Naive B cell (primary cell): ENCODE measurements at regions not wholly inside any gene's neighbourhood (a gene's known extent, or its start where the extent isn't known, plus 50 kb on each side); places are given as distances from the start of the nearest gene placed in this dataset.

ENCODE experiments used
- ATAC-seq, 2 donors: fragments of 150-1000 bp; cut with Tn5 transposase; 2 replicates each; pipeline ENCODE4 v1.10.0; 2021; ENCODE audit warnings: low read depth in 2 of 2, mild to moderate bottlenecking in 2 of 2, moderate library complexity in 2 of 2
- DNase-seq: peaks from one replicate; pipeline ENCODE4 v3.0.0; 2022
- H3K27ac Mint-ChIP-seq, 6 donors: one replicate each; pipeline ENCODE4 v1.8.0; 2020 to 2022; ENCODE audit warnings: mild to moderate bottlenecking in 6 of 6, mixed read lengths in 6 of 6, moderate library complexity in 5 of 6, inconsistent platforms in 2 of 6
- H3K27me3 Mint-ChIP-seq, 3 donors: one replicate each; pipeline ENCODE4 v1.8.0; 2021 to 2022; ENCODE audit warnings: mixed read lengths in 3 of 3, mild to moderate bottlenecking in 1 of 3
- H3K36me3 Mint-ChIP-seq, 2 donors: one replicate each; pipeline ENCODE4 v1.8.0; 2020 to 2022; ENCODE audit warnings: mixed read lengths in 2 of 2, inconsistent platforms in 1 of 2, mild to moderate bottlenecking in 1 of 2
- H3K4me1 Mint-ChIP-seq, 3 donors: one replicate each; pipeline ENCODE4 v1.8.0; 2020 to 2022; ENCODE audit warnings: mixed read lengths in 3 of 3, inconsistent platforms in 1 of 3, mild to moderate bottlenecking in 1 of 3, moderate library complexity in 1 of 3
- H3K4me3 Mint-ChIP-seq, 8 donors: one replicate each; pipeline ENCODE4 v1.8.0; 2020 to 2022; ENCODE audit warnings: mild to moderate bottlenecking in 8 of 8, mixed read lengths in 8 of 8, moderate library complexity in 8 of 8, inconsistent platforms in 2 of 8
- H3K9me3 Mint-ChIP-seq, 7 donors: one replicate each; pipeline ENCODE4 v1.8.0; 2020 to 2022; ENCODE audit warnings: mixed read lengths in 7 of 7, mild to moderate bottlenecking in 5 of 7, inconsistent platforms in 2 of 7, moderate library complexity in 1 of 7

GRCh38 chr14:48527832-48528231 lies 852.4 kb upstream of the MDGA2 start:
- Mint-ChIP-seq H3K4me1 (no peaks in the 10 kb centered on the region), H3K27ac (no peak overlapping the region), H3K27me3 (no peaks in the 10 kb centered on the region), H3K9me3 (peaks cover 0 to 8% (median 0%) of the 10 kb centered on the region in 7 donors), H3K4me3 (no peak overlapping the region), H3K36me3 (no peaks in the 10 kb centered on the region)
- DNase-seq (no peak), ATAC-seq (no peak)

DNA sequence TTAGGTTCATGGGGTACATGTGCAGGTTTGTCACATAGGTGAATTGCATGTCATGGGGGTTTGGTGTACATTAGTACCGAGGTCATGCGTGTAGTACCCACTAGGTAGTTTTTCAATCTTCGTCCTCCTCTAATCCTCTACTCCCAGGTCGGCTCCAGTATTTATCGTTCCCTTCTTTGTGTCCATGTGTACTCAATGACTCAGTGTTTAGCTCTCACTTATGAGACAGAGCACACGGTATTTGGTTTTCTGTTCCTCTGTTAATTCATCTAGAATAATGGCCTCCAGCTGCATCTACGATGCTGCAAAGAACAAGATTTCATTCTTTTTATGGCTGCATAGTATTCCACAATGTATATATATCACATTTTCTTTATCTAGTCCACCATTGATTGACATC lies 850.9 kb upstream of the MDGA2 start:
- Mint-ChIP-seq H3K9me3 (peaks cover 0 to 4% (median 0%) of the 10 kb centered on the region in 7 donors), H3K27ac (no peak overlapping the region), H3K4me1 (no peaks in the 10 kb centered on the region), H3K27me3 (no peaks in the 10 kb centered on the region), H3K4me3 (no peak overlapping the region), H3K36me3 (no peaks in the 10 kb centered on the region)
- DNase-seq (no peak), ATAC-seq (no peak)

GRCh38 chr14:48504921-48505320 lies 829.5 kb upstream of the MDGA2 start:
- H3K36me3 Mint-ChIP-seq: no peaks in the 10 kb centered on the region
- ATAC-seq (no peak), DNase-seq (no peak)
- no peaks in the 10 kb centered on the region for H3K9me3 Mint-ChIP-seq
- no peaks in the 10 kb centered on the region for H3K27me3 Mint-ChIP-seq
- H3K27ac Mint-ChIP-seq: no peak overlapping the region
- H3K4me3 Mint-ChIP-seq: no peak overlapping the region
- H3K4me1 Mint-ChIP-seq: no peaks in the 10 kb centered on the region

DNA sequence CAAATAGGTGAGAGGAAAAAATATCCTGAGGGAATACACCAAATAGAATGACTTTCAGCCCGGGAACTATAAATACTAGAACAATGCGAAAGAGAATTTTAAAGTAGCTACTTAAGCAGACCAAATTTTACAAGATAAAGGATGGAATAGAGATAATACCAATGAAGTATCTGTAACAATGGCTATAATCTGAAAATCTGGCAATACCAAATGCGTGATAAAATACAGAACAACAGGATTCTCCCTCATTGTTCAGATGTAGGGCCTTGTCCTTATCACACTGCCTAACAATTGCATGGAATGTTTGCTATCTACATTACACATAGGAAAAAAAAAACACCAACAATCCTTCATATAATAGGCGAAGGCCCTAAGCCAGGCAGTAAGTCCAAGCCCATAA lies 815.4 kb upstream of the MDGA2 start:
- ATAC-seq: no peak
- no peak for DNase-seq
- Mint-ChIP-seq H3K27me3 (no peaks in the 10 kb centered on the region), H3K4me3 (no peak overlapping the region), H3K36me3 (no peaks in the 10 kb centered on the region), H3K4me1 (no peaks in the 10 kb centered on the region), H3K27ac (no peak overlapping the region), H3K9me3 (no peaks in the 10 kb centered on the region)

DNA sequence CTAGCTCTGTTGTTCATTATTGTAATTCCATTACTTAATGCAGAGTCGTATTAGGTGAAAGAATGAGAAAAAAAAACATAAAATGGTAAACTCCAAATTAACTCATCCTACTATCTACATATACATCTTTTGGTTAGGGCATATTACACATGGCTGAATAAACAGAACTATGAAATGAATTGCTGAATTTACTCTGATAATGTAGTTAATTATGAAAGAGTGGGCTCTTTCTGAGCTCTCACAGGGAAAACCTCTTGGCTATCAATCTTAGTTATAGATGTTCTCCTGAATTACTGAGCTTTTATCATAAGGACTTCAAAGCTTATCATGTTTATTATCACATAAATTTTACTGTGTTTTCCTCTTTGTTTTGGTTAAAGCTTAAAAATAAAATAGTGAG lies 798.5 kb upstream of the MDGA2 start:
- DNase-seq: no peak
- Mint-ChIP-seq H3K9me3 (peaks cover 2 to 15% (median 6%) of the 10 kb centered on the region in 7 donors), H3K27me3 (no peaks in the 10 kb centered on the region), H3K4me1 (no peaks in the 10 kb centered on the region), H3K36me3 (no peaks in the 10 kb centered on the region), H3K4me3 (no peak overlapping the region), H3K27ac (no peak overlapping the region)
- no peak for ATAC-seq

- H3K36me3 Mint-ChIP-seq: no peaks in the 10 kb centered on the region
- no peak overlapping the region for H3K27ac Mint-ChIP-seq
- no peaks in the 10 kb centered on the region for H3K27me3 Mint-ChIP-seq
- no peaks in the 10 kb centered on the region for H3K4me1 Mint-ChIP-seq
- ATAC-seq (no peak), DNase-seq (no peak)
- no peak overlapping the region for H3K4me3 Mint-ChIP-seq
- no peaks in the 10 kb centered on the region for H3K9me3 Mint-ChIP-seq
These were observed 780.6 kb upstream of the MDGA2 start for GRCh38 chr14:48456051-48456450.

GRCh38 chr14:48454887-48455286 lies 779.5 kb upstream of the MDGA2 start:
- DNase-seq: no peak
- Mint-ChIP-seq H3K4me1 (no peaks in the 10 kb centered on the region), H3K9me3 (no peaks in the 10 kb centered on the region), H3K36me3 (no peaks in the 10 kb centered on the region), H3K4me3 (no peak overlapping the region), H3K27me3 (no peaks in the 10 kb centered on the region), H3K27ac (no peak overlapping the region)
- no peak for ATAC-seq

DNA sequence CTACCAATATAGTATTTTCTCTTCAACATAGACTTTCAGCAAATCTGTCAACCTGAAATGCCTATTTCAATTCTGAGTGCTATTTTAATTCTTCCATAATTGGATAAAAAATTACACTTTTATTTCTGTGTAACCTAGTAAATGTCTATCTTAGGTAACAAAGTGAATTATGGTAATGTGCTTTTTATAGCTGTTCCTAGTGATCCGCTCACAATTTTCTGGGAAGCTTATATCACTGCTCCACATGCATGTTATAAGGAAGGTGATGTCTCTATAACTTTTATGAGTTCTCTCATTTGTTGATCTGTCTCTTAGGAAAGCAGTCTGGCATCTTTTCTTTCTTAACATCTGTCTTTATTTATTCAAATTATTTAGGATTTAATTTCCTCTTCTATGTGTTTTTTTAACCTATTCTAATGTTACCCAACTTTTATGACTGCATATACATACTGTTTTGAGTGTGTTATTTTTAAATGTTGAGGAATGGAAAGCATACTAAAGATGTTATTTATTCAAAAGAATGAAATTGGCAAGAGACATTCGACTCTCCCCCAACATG lies 777.1 kb upstream of the MDGA2 start:
- DNase-seq: no peak
- no peak overlapping the region for H3K4me3 Mint-ChIP-seq
- ATAC-seq: no peak

DNA sequence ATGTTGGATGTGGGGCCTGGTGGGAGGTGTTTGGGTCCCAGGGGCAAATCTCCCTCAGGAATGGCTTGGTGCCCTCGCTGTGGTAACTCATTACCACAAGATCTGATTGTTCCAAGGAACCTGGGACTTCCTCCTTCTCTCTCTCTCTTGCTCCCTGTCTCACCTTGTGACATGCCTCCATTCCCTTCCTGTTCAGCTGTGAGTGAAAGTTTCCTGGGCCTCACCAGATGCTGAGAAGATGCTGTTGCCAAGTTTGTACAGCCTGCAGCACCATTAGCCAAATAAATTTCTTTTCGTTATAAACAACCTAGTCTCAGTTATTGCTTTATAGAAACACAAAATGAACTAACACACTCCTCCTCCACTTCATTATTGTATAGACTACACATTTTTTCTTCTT lies 759.8 kb upstream of the MDGA2 start:
- Mint-ChIP-seq H3K27ac (no peak overlapping the region), H3K36me3 (no peaks in the 10 kb centered on the region), H3K4me3 (no peak overlapping the region), H3K4me1 (no peaks in the 10 kb centered on the region), H3K27me3 (no peaks in the 10 kb centered on the region), H3K9me3 (peaks cover 0 to 6% (median 4%) of the 10 kb centered on the region in 7 donors)
- no peak for ATAC-seq
- DNase-seq: no peak

More for the DNA sequence above, 777.1 kb upstream of the MDGA2 start:
- H3K4me1 Mint-ChIP-seq: no peaks in the 10 kb centered on the region
- H3K36me3 Mint-ChIP-seq: no peaks in the 10 kb centered on the region
- peaks cover 0 to 3% (median 0%) of the 10 kb centered on the region in 7 donors for H3K9me3 Mint-ChIP-seq
- H3K27ac Mint-ChIP-seq: no peak overlapping the region
- H3K27me3 Mint-ChIP-seq: no peaks in the 10 kb centered on the region

- H3K4me1 Mint-ChIP-seq: no peaks in the 10 kb centered on the region
- H3K27ac Mint-ChIP-seq: no peak overlapping the region
- H3K27me3 Mint-ChIP-seq: no peaks in the 10 kb centered on the region
- no peaks in the 10 kb centered on the region for H3K36me3 Mint-ChIP-seq
- no peak for DNase-seq
- no peak for ATAC-seq
- H3K9me3 Mint-ChIP-seq: peaks cover 0 to 2% (median 0%) of the 10 kb centered on the region in 7 donors
- no peak overlapping the region for H3K4me3 Mint-ChIP-seq
These were observed 755.4 kb upstream of the MDGA2 start for GRCh38 chr14:48430805-48431204.

GRCh38 chr14:48429512-48429911 lies 754.1 kb upstream of the MDGA2 start:
- Mint-ChIP-seq H3K36me3 (no peaks in the 10 kb centered on the region), H3K27me3 (no peaks in the 10 kb centered on the region), H3K27ac (no peak overlapping the region), H3K4me1 (no peaks in the 10 kb centered on the region), H3K9me3 (peaks cover 0 to 2% (median 0%) of the 10 kb centered on the region in 7 donors), H3K4me3 (no peak overlapping the region)
- DNase-seq: no peak
- no peak for ATAC-seq

DNA sequence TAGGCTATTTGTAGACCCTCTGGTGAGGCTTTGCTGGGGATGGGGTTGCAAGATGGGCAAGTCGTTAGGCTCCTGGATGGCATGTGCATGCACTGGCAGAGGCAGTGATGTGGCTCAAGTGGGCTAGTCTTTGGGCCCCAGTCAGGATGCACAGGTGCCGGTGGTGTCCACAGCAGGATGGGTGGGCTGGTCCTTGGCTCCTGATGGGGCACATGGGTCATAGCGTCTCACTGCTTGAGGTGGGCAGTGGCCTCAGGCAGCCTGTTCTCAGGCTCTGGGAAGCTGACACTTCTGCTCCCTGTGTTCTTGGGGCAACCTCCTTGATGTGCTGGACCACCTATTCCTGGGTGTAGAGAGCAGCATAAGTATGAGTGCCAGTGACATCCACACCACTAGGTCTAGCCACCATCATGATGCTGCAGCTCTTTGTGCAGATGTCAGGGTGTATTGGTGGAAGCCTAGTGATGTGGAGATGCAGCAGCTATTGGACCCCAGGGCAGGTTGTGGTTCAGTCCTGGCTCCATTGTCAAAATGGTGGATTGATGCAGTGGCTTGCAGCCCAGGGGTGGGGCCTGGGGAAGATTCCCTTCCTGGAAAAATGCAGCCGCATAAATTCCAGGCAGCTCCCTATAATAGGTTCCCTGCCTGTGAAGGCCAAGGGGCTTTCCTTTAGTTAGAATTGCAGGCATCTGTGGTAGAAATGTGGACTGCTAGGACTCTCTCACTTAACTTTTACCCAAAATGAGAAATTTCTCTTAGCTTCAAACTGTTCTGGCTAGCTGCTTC lies 742.5 kb upstream of the MDGA2 start:
- H3K4me3 Mint-ChIP-seq: no peak overlapping the region
- H3K27me3 Mint-ChIP-seq: no peaks in the 10 kb centered on the region
- H3K9me3 Mint-ChIP-seq: peaks cover 4 to 16% (median 13%) of the 10 kb centered on the region in 7 donors
- no peak for DNase-seq
- peaks cover 4 to 9% of the 10 kb centered on the region in 2 donors for H3K36me3 Mint-ChIP-seq
- no peak for ATAC-seq
- H3K27ac Mint-ChIP-seq: no peak overlapping the region
- no peaks in the 10 kb centered on the region for H3K4me1 Mint-ChIP-seq

DNA sequence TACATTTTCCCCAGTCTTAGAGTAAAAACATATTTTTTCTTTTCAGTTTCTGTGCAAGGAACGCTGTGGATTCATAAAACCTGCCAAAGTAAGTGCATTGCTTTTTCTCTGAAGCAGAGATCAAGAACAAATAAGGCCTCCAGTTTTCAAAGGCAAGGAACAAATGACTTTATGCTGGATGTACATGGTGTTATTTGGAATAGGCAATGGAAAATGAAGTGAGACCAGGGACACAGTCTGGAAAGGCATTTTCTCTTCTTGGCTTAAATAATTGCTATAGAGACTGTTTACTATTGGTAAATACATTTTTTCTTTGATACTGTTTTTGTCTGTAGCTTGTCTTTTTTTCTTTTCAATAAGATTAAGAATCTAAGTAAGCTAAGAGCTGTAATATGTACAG lies 725.9 kb upstream of the MDGA2 start:
- Mint-ChIP-seq H3K4me1 (no peaks in the 10 kb centered on the region), H3K36me3 (no peaks in the 10 kb centered on the region)

GRCh38 chr14:48398675-48399282 lies 723.4 kb upstream of the MDGA2 start:
- no peaks in the 10 kb centered on the region for H3K27me3 Mint-ChIP-seq
- no peaks in the 10 kb centered on the region for H3K4me1 Mint-ChIP-seq
- no peaks in the 10 kb centered on the region for H3K9me3 Mint-ChIP-seq
- ATAC-seq: no peak
- DNase-seq: peak; percentile 3
- no peak overlapping the region for H3K27ac Mint-ChIP-seq
- no peak overlapping the region for H3K4me3 Mint-ChIP-seq
- no peaks in the 10 kb centered on the region for H3K36me3 Mint-ChIP-seq

More for the DNA sequence above, 725.9 kb upstream of the MDGA2 start:
- Mint-ChIP-seq H3K9me3 (peaks cover 0 to 12% (median 0%) of the 10 kb centered on the region in 7 donors), H3K27me3 (no peaks in the 10 kb centered on the region), H3K27ac (no peak overlapping the region), H3K4me3 (no peak overlapping the region)
- DNase-seq (no peak), ATAC-seq (no peak)
